AG04450 (cell line): ENCODE measurements at regions not wholly inside any gene's neighbourhood (a gene's known extent, or its start where the extent isn't known, plus 50 kb on each side); places are given as distances from the start of the nearest gene placed in this dataset.
A peak's percentile ranks its signal among the peaks of the same experiment; 100 is the strongest.

Experiments
- CTCF ChIA-PET: fragments of 300-600, 350-600 bp; formaldehyde crosslinking; extraction: SDS; loops from one replicate; lab custom pipeline; 2022; ENCODE audit warnings: antibody characterized with exemption, inconsistent platforms; lab: Charles Lee
- POLR2A ChIA-PET: fragments of 350-600 bp; formaldehyde crosslinking; extraction: SDS; loops from one replicate; lab custom pipeline; 2021; ENCODE audit warnings: antibody characterized with exemption, inconsistent platforms; lab: Yijun Ruan, JAX
- DNase-seq: peaks from one replicate; pipeline ENCODE4 v3.0.0-alpha.2; 2011; ENCODE audit warnings: low read depth, low spot score
- H3K27ac ChIP-seq: one replicate; pipeline ENCODE4 v1.5.1; 2012; ENCODE audit warnings: low read depth, low read length, control low read depth
- H3K27me3 ChIP-seq: one replicate; pipeline ENCODE4 v1.6.0; 2012; ENCODE audit warnings: low read length; ENCODE audit not compliant: control insufficient read depth, insufficient read depth
- H3K4me3 ChIP-seq: 2 replicates; pipeline ENCODE4 v1.5.1; 2011; ENCODE audit warnings: mild to moderate bottlenecking, low read depth, low read length, control low read depth
- H3K9me3 ChIP-seq: 2 replicates; pipeline ENCODE4 v1.5.1; 2012; ENCODE audit warnings: low read length; ENCODE audit not compliant: control insufficient read depth, insufficient read depth
- TF ChIP-seq, protein P1 (sequence below): IDR thresholded peaks from 2 replicates; pipeline ENCODE4 v1.5.1; 2011; ENCODE audit warnings: low read depth, low read length, control low read depth, inconsistent platforms

- Histone ChIP-seq H3K9me3 (no peaks in the 10 kb centered on the region; the same call in 1 of the 2 replicates), H3K27ac (peak overlapping the region; percentile 79), H3K4me3 (no peak overlapping the region), H3K27me3 (no peaks in the 10 kb centered on the region)
- CTCF ChIA-PET, result interaction anchor here (0.6 to 1.5 kb wide), 10 partner anchors 10 to 1006 kb away, joined by 3 to 5 read pairs (median 3); no protein-coding TSS in a partner anchor
- POLR2A ChIA-PET, result interaction anchor here (0.8 to 3.7 kb wide), 4 partner anchors 30 to 76 kb away, joined by 3 to 47 read pairs (median 6); partner anchors contain the start of gene TBX3
- DNase-seq, result no peak
- TF ChIP-seq, protein P1, sequence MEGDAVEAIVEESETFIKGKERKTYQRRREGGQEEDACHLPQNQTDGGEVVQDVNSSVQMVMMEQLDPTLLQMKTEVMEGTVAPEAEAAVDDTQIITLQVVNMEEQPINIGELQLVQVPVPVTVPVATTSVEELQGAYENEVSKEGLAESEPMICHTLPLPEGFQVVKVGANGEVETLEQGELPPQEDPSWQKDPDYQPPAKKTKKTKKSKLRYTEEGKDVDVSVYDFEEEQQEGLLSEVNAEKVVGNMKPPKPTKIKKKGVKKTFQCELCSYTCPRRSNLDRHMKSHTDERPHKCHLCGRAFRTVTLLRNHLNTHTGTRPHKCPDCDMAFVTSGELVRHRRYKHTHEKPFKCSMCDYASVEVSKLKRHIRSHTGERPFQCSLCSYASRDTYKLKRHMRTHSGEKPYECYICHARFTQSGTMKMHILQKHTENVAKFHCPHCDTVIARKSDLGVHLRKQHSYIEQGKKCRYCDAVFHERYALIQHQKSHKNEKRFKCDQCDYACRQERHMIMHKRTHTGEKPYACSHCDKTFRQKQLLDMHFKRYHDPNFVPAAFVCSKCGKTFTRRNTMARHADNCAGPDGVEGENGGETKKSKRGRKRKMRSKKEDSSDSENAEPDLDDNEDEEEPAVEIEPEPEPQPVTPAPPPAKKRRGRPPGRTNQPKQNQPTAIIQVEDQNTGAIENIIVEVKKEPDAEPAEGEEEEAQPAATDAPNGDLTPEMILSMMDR, result no peak
Observed at GRCh38 chr12:114746297-114747011, 62.5 kb upstream of the TBX3 start.

DNA sequence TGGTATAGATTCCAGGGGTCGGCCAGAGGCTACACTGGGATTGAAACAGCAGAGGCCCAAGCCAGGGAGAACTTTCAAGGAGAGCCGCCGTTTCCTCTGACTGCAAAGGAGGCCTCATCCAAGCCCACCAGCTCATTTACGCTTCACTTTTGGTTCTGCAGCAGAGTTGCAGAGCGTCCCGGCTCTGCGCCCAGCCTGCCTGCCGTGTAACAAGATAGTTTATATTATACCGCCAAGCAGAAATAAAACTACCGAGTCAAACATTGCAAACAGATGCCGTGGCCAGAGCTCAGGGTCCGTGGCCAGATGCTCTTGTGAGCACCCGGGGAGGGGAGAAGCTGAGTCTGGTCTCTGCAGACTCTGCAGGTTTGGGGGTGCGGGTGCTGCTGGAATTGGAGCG, 60.7 kb upstream of the TBX3 start:
- ChIA-PET POLR2A (interaction anchor here (0.6 to 3.7 kb wide), 5 partner anchors 32 to 76 kb away, joined by 3 to 47 read pairs (median 3); partner anchors contain the start of gene TBX3), CTCF (interaction anchor here (0.8 to 1.7 kb wide), 2 partner anchors 9 to 61 kb away, joined by 6 to 7 read pairs; partner anchors contain the start of gene TBX3)
- H3K9me3 ChIP-seq, result no peaks in the 10 kb centered on the region; the same call in 1 of the 2 replicates
- TF ChIP-seq, protein P1, result no peak
- peak overlapping the region; percentile 67 for H3K27ac ChIP-seq
- no peaks in the 10 kb centered on the region for H3K27me3 ChIP-seq
- peak; percentile 84 for DNase-seq
- peak overlapping the region; percentile 23; the same call in 1 of the 2 replicates for H3K4me3 ChIP-seq

DNA sequence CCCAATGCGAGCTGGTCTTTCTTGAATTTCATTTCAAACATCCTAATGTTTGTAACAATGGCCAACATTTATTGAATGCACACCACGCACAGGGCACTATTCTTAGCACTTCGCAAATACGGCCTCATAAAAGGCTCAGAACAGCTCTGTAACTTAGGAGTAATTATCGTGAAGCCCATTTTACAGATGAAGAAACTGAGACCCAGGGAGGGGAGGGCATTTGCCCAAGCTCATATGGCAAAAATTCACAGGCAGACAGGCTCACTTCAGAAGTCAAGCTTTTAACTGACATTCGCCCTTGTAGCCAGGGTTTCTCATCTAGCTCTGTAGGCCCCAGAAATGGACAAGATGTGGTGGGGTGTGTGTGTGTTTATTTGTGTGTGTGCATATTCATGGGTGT, 60.3 kb upstream of the TBX3 start:
- ChIA-PET CTCF (interaction anchor here (0.8 to 1.7 kb wide), 2 partner anchors 8 to 60 kb away, joined by 6 to 7 read pairs; partner anchors contain the start of gene TBX3), POLR2A (interaction anchor here (0.6 to 3.7 kb wide), 6 partner anchors 26 to 76 kb away, joined by 3 to 47 read pairs (median 4); partner anchors contain the start of gene TBX3)
- peak overlapping the region; percentile 67 for H3K27ac ChIP-seq

GRCh38 chr12:114743799-114744198, 59.8 kb upstream of the TBX3 start:
- Histone ChIP-seq H3K27me3 (no peaks in the 10 kb centered on the region), H3K9me3 (no peaks in the 10 kb centered on the region; the same call in 1 of the 2 replicates), H3K4me3 (no peak overlapping the region), H3K27ac (no peak overlapping the region)
- ChIA-PET POLR2A (interaction anchor here (0.6 to 3.7 kb wide), 3 partner anchors 27 to 70 kb away, joined by 3 to 47 read pairs (median 4); partner anchors contain the start of gene TBX3), CTCF (no interaction called here)
- TF ChIP-seq, protein P1, result no peak
- no peak for DNase-seq

More for the DNA sequence above, 60.3 kb upstream of the TBX3 start:
- no peak for DNase-seq
- Histone ChIP-seq H3K9me3 (no peaks in the 10 kb centered on the region; the same call in 1 of the 2 replicates), H3K27me3 (no peaks in the 10 kb centered on the region), H3K4me3 (no peak overlapping the region)
- TF ChIP-seq, protein P1, result no peak

- no peak for DNase-seq
- CTCF ChIA-PET, result no interaction called here
- H3K27me3 ChIP-seq, result no peaks in the 10 kb centered on the region
- TF ChIP-seq, protein P1, result no peak
- H3K4me3 ChIP-seq, result no peak overlapping the region
- no peaks in the 10 kb centered on the region; the same call in 1 of the 2 replicates for H3K9me3 ChIP-seq
- POLR2A ChIA-PET, result no interaction called here
- H3K27ac ChIP-seq, result no peak overlapping the region
Observed at GRCh38 chr12:114743289-114743688, 59.3 kb upstream of the TBX3 start.
